ENCODE measurements at regions not wholly inside any gene's neighbourhood (a gene's known extent, or its start where the extent isn't known, plus 50 kb on each side); places are given as distances from the start of the nearest gene placed in this dataset.

DNA sequence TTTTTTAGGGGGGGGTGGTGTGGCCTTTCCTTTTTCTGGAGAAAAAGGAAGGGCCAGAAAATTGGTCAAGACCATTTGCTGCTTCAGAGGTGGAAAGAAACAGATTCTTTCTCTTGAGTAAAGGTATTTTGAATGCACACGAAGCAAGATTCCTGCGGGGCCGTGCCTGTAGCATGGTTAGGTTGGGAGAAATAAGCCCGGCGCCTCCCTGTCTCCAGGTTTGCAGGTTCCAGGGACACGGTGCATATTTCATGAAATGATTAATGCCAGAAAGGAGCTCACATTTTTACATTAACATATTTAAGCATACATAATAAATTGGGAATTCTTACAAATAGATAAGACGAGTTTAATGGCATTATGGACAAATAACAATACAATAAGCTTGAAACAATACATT lies 409.5 kb upstream of the IRX1 start:
- Histone ChIP-seq H3K36me3 (ENCODE audit: low read depth) (no peaks in the 10 kb centered on the region), H3K9me3 (ENCODE audit: severe bottlenecking) (peaks cover 5% of the 10 kb centered on the region), H3K4me3 (ENCODE audit: severe bottlenecking) (no peak overlapping the region), H3K27me3 (ENCODE audit: insufficient read depth, poor library complexity, severe bottlenecking) (peaks cover 33% of the 10 kb centered on the region), H3K27ac (ENCODE audit: poor library complexity, severe bottlenecking) (no peak overlapping the region), H3K4me1 (ENCODE audit: insufficient read depth, poor library complexity, severe bottlenecking) (no peaks in the 10 kb centered on the region)
- DNase-seq (ENCODE audit: low spot score): no peak
- no peak for ATAC-seq (ENCODE audit: low read depth)
- no peak for TF ChIP-seq CTCF (IDR thresholded peaks at IDR 0.05; ENCODE audit: poor library complexity, severe bottlenecking)

GRCh38 chr5:3185488-3185887 lies 410.1 kb upstream of the IRX1 start:
- ATAC-seq (ENCODE audit: low read depth) (no peak), DNase-seq (ENCODE audit: low spot score) (no peak)
- TF ChIP-seq CTCF (IDR thresholded peaks at IDR 0.05; ENCODE audit: poor library complexity, severe bottlenecking): no peak
- H3K4me3 ChIP-seq (ENCODE audit: severe bottlenecking): no peak overlapping the region
- no peaks in the 10 kb centered on the region for H3K36me3 ChIP-seq (ENCODE audit: low read depth)
- H3K9me3 ChIP-seq (ENCODE audit: severe bottlenecking): peaks cover 5% of the 10 kb centered on the region
- no peaks in the 10 kb centered on the region for H3K4me1 ChIP-seq (ENCODE audit: insufficient read depth, poor library complexity, severe bottlenecking)
- H3K27ac ChIP-seq (ENCODE audit: poor library complexity, severe bottlenecking): no peak overlapping the region
- H3K27me3 ChIP-seq (ENCODE audit: insufficient read depth, poor library complexity, severe bottlenecking): peaks cover 33% of the 10 kb centered on the region

DNA sequence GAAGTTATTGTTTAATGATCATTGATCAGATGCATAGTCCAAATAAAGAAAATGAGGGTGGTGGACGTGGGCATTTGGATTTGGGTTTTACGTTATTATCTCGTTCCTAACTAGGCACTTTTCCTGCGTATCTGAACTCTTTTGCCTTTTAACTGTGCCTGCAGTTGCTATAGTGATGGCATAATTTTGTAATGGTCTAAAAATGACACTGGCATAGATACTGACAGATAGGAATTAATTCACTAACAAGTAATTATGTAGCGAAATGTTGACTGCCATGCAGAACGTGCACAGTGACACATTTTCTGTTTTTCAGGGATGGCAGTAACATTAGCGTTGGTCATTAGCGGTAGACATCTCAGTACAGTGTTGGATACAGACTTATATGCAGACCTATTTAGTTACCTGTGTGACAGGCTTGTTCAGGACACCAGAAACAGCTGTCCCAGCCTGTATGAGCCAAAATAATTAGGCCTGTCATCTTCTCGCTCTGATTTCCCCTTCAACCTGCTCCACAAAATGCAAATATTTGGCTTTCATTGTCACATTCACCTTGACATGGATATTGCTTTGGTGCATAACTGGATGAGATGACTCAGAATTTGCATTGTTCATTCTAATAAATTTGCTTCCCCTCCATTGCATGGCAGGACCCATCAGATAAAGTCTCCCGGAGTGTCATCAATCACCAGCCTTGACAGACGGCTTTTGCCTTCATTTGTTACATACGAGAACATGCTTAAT lies 413.3 kb upstream of the IRX1 start:
- no peaks in the 10 kb centered on the region for H3K4me1 ChIP-seq (ENCODE audit: insufficient read depth, poor library complexity, severe bottlenecking)
- H3K36me3 ChIP-seq (ENCODE audit: low read depth): no peaks in the 10 kb centered on the region
- TF ChIP-seq CTCF (IDR thresholded peaks at IDR 0.05; ENCODE audit: poor library complexity, severe bottlenecking): no peak
- H3K4me3 ChIP-seq (ENCODE audit: severe bottlenecking): no peak overlapping the region
- H3K9me3 ChIP-seq (ENCODE audit: severe bottlenecking): peaks cover 5% of the 10 kb centered on the region
- ATAC-seq (ENCODE audit: low read depth) (no peak), DNase-seq (ENCODE audit: low spot score) (no peak)
- H3K27ac ChIP-seq (ENCODE audit: poor library complexity, severe bottlenecking): no peak overlapping the region
- peaks cover 22% of the 10 kb centered on the region for H3K27me3 ChIP-seq (ENCODE audit: insufficient read depth, poor library complexity, severe bottlenecking)

- H3K36me3 ChIP-seq (ENCODE audit: low read depth): no peaks in the 10 kb centered on the region
- H3K9me3 ChIP-seq (ENCODE audit: severe bottlenecking): peaks cover 5% of the 10 kb centered on the region
- peaks cover 16% of the 10 kb centered on the region for H3K27me3 ChIP-seq (ENCODE audit: insufficient read depth, poor library complexity, severe bottlenecking)
- H3K4me1 ChIP-seq (ENCODE audit: insufficient read depth, poor library complexity, severe bottlenecking): no peaks in the 10 kb centered on the region
- no peak for ATAC-seq (ENCODE audit: low read depth)
- DNase-seq (ENCODE audit: low spot score): no peak
- no peak for TF ChIP-seq CTCF (IDR thresholded peaks at IDR 0.05; ENCODE audit: poor library complexity, severe bottlenecking)
- H3K4me3 ChIP-seq (ENCODE audit: severe bottlenecking): no peak overlapping the region
- no peak overlapping the region for H3K27ac ChIP-seq (ENCODE audit: poor library complexity, severe bottlenecking)
Observed at GRCh38 chr5:3181671-3182070, 414.0 kb upstream of the IRX1 start.

- Histone ChIP-seq H3K27ac (ENCODE audit: poor library complexity, severe bottlenecking) (no peak overlapping the region), H3K27me3 (ENCODE audit: insufficient read depth, poor library complexity, severe bottlenecking) (peaks cover 5% of the 10 kb centered on the region), H3K4me1 (ENCODE audit: insufficient read depth, poor library complexity, severe bottlenecking) (no peaks in the 10 kb centered on the region), H3K36me3 (ENCODE audit: low read depth) (no peaks in the 10 kb centered on the region), H3K9me3 (ENCODE audit: severe bottlenecking) (no peaks in the 10 kb centered on the region), H3K4me3 (ENCODE audit: severe bottlenecking) (no peak overlapping the region)
- no peak for ATAC-seq (ENCODE audit: low read depth)
- TF ChIP-seq CTCF (IDR thresholded peaks at IDR 0.05; ENCODE audit: poor library complexity, severe bottlenecking): no peak
- no peak for DNase-seq (ENCODE audit: low spot score)
Observed at GRCh38 chr5:3180636-3181035, 415.0 kb upstream of the IRX1 start.

Data from RWPE2 (cell line).